IMR-90 (cell line): ENCODE measurements at regions not wholly inside any gene's neighbourhood (a gene's known extent, or its start where the extent isn't known, plus 50 kb on each side); places are given as distances from the start of the nearest gene placed in this dataset.

ENCODE experiments used
- BHLHE40 ChIP-seq: fragments of 150-350 bp; IDR thresholded peaks from 2 replicates; pipeline ENCODE4 v1.6.1; 2016; ENCODE audit warnings: mild to moderate bottlenecking, low read depth, low read length
- CEBPB ChIP-seq: IDR thresholded peaks from 2 replicates; pipeline ENCODE4 v1.6.1; 2012; ENCODE audit warnings: low read depth, low read length, improper control_type of control experiment
- CHD1 ChIP-seq: IDR thresholded peaks from 2 replicates; pipeline ENCODE4 v1.6.1; 2012; ENCODE audit warnings: low read depth, low read length, improper control_type of control experiment
- ELK1 ChIP-seq: fragments of 150-350 bp; IDR thresholded peaks from 2 replicates; pipeline ENCODE4 v1.6.1; 2016; ENCODE audit warnings: low read depth, mild to moderate bottlenecking, low read length, moderate library complexity, borderline replicate concordance
- FOS ChIP-seq: fragments of 150-350 bp; IDR thresholded peaks from 2 replicates; pipeline ENCODE4 v1.6.1; 2016; ENCODE audit warnings: low read depth, low read length
- MAFK ChIP-seq: IDR thresholded peaks from 2 replicates; pipeline ENCODE4 v1.6.1; 2012; ENCODE audit warnings: low read depth, low read length, improper control_type of control experiment
- MXI1 ChIP-seq: IDR thresholded peaks from 2 replicates; pipeline ENCODE4 v1.6.1; 2012; ENCODE audit warnings: low read depth, mild to moderate bottlenecking, low read length, moderate library complexity, borderline replicate concordance
- NFE2L2 ChIP-seq: fragments of 150-350 bp; IDR thresholded peaks from 2 replicates; pipeline ENCODE4 v1.6.1; 2016; ENCODE audit warnings: low read depth, mild to moderate bottlenecking, low read length
- POLR2A ChIP-seq: IDR thresholded peaks from 2 replicates; pipeline ENCODE4 v1.6.1; 2012; ENCODE audit warnings: mild to moderate bottlenecking, low read depth, low read length
- RCOR1 ChIP-seq: IDR thresholded peaks from 2 replicates; pipeline ENCODE4 v1.6.1; 2012; ENCODE audit warnings: mild to moderate bottlenecking, low read length, improper control_type of control experiment; ENCODE audit not compliant: insufficient replicate concordance
- RFX5 ChIP-seq: IDR thresholded peaks from 2 replicates; pipeline ENCODE4 v1.8.0; 2012; ENCODE audit warnings: low read depth, mild to moderate bottlenecking, low read length, moderate library complexity
- SMC3 ChIP-seq: fragments of 150-350 bp; IDR thresholded peaks from 2 replicates; pipeline ENCODE4 v1.6.1; 2016; ENCODE audit warnings: low read depth, mild to moderate bottlenecking, antibody characterized with exemption, low read length, moderate library complexity
- TF ChIP-seq, protein P1 (sequence below): conservative IDR thresholded peaks from 2 replicates; pipeline ENCODE4 v1.5.1; 2012; ENCODE audit warnings: mild to moderate bottlenecking, low read depth, low read length, improper control_type of control experiment
- TF ChIP-seq, protein P2 (sequence below): fragments of 150-350 bp; IDR thresholded peaks from 2 replicates; pipeline ENCODE4 v1.6.1; 2017; ENCODE audit warnings: mild to moderate bottlenecking, antibody characterized with exemption, low read length, low read depth

DNA sequence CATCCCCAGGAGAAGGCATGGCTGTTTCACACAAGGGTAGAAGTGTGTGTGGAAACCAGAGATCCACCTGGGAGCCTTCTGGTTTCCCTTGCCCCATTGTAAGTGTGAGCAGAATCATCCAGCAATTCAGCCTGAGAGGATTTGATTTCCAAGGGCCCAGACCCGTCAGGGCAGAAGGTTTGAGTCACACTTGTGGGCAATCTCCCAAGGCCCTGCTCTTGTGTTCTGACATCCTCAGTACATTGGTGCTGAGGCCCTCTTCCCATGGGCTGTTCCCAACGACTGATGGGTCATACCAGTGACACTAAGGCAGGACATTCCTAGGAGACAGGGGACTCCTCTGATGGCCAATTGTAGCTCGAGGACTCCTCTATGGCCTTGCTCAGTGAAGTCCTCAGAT is 58.2 kb upstream of the POLR1H start:
- TF ChIP-seq, protein P1, sequence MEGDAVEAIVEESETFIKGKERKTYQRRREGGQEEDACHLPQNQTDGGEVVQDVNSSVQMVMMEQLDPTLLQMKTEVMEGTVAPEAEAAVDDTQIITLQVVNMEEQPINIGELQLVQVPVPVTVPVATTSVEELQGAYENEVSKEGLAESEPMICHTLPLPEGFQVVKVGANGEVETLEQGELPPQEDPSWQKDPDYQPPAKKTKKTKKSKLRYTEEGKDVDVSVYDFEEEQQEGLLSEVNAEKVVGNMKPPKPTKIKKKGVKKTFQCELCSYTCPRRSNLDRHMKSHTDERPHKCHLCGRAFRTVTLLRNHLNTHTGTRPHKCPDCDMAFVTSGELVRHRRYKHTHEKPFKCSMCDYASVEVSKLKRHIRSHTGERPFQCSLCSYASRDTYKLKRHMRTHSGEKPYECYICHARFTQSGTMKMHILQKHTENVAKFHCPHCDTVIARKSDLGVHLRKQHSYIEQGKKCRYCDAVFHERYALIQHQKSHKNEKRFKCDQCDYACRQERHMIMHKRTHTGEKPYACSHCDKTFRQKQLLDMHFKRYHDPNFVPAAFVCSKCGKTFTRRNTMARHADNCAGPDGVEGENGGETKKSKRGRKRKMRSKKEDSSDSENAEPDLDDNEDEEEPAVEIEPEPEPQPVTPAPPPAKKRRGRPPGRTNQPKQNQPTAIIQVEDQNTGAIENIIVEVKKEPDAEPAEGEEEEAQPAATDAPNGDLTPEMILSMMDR = no peak
- TF ChIP-seq MAFK (no peak), RFX5 (no peak), POLR2A (no peak), RCOR1 (no peak), CEBPB (no peak), MXI1 (no peak), NFE2L2 (no peak), FOS (no peak), BHLHE40 (no peak), ELK1 (no peak), CHD1 (no peak), SMC3 (no peak)
- TF ChIP-seq, protein P2, sequence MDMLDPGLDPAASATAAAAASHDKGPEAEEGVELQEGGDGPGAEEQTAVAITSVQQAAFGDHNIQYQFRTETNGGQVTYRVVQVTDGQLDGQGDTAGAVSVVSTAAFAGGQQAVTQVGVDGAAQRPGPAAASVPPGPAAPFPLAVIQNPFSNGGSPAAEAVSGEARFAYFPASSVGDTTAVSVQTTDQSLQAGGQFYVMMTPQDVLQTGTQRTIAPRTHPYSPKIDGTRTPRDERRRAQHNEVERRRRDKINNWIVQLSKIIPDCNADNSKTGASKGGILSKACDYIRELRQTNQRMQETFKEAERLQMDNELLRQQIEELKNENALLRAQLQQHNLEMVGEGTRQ = no peak
